Activated effector memory CD4-positive, alpha-beta T cell treated with anti-CD3 and anti-CD28 coated beads, Interleukin-2, amount 50 U/mL, for 16 hours (primary cell): ENCODE measurements at regions not wholly inside any gene's neighbourhood (a gene's known extent, or its start where the extent isn't known, plus 50 kb on each side); places are given as distances from the start of the nearest gene placed in this dataset.
"Not testable (repeated sequence)": the region's sequence is repeated elsewhere in the genome, so short reads cannot be mapped to it uniquely, and the experiment has no call there.

Source experiments
- DNase-seq: peaks from one replicate; pipeline ENCODE4 v3.0.0-alpha.2; 2020

DNA sequence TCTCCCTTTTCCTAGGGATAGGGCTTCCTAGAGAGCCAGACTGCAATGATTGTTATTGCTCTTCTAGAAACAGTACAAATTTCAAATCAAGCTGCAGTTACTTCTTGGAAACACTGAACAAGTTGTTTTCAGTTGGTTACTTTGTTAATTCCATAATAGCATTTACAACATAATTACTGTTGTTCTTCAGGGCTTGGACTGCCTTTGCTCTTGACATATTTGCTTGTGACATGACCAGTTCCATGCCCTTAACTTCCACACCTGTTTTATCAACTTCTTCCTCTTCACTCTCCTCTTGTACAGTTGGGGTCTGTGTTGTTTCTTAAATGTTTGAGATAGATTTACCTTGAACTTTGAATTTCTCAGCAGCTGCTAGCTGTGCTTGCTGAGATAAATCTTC, 104.4 kb downstream of the SEC23IP start:
- no peak for DNase-seq

DNA sequence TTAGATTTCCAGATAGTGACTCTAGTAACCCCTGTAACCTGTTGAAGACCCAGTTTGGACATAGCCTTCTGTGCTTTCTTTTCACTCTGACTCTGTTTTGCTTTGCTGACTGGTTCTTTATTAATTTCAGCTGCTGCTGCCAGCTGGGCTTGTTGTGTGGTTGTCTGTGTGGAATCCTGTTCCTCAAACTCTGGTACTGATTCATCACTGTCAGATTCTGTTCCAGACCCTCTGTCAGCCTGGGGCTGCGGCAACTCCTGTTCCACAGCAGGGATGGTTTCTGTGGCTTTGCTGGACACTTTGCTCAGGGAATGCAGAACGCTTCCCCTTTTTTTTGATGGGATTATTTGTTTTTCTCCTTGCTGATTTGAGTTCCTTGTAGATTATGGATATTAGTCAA, 104.9 kb downstream of the SEC23IP start:
- DNase-seq, result no peak

DNA sequence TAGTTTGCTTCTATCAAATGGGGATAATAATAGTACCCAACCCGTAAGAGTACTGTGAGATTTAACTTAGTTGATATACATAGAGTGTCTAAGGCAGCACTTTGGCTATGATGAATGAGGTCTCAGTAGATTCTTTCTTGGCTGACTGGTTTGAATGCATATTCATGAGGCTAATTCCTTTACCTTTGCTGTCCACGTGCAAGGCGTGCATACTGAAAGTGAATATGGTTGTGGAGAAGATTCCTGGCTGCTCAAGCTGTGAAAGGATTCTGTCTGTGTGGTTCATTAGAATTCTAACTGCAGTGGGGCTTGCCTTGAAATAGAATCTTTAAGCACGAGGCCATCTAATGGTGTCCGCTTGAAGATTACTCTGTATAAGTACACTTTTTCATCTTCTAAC, 110.3 kb downstream of the SEC23IP start:
- no peak for DNase-seq

DNA sequence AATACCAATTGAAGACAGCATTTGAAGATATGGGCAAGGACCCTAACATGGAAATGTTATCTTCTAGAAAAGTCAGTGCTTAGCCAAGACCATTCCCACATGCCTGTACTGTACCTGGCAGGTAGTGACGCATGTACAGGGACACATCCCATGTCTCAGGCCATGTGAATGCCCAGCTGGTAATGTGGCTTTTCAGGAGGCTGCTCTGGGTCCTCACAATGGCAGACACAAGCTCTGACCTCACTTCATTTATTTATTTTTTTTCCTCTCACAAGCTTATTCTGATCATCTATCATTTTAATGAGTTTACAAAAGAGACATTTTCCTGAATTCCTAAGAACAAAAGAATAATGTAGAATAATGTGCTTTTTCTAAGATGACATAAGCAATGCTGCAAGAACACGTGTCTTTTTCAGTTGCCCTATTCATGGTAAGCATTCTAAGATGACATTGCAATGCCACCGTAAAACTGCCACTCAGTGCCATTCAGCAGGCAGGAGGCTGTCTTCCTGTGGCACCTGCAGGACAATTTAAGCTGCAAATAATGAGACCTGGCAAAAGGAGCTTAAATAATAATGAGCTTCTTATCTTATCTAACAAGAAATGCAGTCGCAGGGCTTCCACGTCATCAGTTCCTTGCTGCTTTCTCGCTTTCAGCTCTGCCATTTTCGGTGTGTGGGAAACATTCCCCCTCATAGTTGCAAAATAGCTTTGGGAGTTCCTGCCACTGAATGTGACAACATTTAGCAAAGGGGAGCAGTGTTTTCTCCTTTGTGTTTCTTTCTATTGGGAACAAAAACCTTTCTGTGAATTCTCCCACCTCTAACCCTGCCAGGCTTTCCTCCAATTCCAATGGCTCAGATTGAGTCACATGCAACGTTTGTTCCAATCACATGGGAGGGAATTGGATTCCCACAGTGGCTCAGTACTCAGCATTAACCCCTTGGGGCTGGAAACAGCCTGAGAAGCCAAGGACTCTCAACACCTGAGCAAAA, 113.0 kb downstream of the SEC23IP start:
- DNase-seq, result no peak

DNA sequence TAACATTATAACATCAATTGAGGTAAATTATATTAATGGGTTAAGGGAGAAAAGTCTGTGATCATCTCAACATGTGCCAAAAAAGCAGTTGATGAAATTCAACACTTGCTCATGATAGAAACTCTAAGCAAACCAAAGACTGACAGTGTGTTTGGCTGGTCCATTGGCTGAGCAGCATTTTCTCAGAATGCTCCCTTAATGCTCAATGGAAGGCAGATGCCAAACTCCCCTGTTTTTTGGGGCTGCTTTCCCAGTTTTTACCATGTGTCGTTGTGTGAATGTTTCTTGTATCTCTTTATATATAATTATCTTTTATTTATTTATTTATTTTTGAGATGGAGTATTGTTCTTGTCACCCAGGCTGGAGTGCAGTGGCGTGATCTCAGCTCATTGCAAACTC, 114.7 kb downstream of the SEC23IP start:
- no peak for DNase-seq

DNA sequence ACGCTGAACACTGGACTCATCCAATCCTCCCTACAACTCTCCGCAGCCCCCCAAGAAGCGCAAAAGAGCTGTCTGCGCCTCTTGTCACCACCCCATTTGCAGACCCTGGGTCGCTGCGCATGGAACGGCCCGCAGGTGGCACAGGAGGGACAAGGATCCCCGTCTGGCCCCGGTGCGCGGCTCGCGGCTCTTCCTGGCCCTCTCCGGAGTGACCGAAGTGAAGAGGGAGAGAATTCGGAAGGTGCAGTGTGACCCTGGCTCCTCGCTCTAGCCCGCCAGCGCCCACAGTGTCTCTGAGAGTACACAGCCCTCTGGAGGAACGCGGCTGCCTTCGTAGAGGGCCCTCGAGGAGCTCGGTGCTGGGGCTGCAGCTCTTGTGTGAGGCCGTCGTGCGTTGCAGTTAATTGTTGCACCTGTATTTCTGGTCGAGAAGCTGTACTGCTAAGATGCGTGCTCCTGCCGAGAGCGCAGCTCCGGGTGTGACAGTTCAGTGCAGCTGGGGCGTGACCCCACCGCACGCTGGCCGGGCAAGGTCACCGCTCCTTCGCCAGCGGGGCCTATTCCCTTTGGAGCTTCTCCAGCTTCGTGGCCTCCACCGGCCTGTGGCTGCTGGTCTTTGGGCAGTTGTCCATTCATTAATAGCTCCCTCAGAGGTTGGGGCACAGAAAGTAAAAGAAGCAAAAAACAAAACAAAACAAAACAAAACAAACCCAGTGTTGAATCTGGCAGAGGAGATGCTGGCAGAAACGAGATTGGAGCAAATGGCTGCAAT, 119.0 kb downstream of the SEC23IP start:
- DNase-seq, result no peak

DNA sequence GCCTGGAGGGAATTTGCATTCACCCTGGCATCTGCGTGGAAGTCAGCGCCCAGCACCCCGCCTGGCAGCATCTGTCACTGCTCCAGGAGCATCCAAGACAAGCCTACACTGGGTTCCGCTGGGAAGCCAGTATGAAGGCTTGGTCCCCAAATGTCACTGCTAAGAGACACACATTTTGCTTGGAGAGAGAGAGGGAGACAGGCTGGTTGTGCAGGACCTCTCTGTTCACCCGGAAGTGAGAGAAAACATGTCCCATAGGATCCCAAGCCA, 119.5 kb downstream of the SEC23IP start:
- DNase-seq, result no peak

DNA sequence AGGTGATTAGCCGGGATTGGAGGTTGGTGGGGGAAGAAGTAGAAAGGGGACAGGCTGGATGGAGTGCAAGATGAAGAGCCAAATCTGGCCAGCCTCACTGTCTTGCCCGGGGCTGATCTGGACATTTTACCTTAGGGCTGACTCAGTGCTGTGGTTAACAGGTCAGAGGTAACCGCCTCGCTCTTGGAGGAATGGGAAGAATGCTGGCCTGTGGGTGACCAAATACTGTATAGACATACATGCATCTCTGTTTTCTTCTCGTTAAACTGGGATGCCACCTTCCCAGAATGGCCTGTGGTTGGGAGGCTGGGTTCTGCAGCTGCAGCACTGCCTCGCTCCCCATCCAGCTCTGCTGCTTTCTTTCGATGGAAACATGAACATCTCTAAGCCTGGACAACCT, 120.0 kb downstream of the SEC23IP start:
- no peak for DNase-seq

DNA sequence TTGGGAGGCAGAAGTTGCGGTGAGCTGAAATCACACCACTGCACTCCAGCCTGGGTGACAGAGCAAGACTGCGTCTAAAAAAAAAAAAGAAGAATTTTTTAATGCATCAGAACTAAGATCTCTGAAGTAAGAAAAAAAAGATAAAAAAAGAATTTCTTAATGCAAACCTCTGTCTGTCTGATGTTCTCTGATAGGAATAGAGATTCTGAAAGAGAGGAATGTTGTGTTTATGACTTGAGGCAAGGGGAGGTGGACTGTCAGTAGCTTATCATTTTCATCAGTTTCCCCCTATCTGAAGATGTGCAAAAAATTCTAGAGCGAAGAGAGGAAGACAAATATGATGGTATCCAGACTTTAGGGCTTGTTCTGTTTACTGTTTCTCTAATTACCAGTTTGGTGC, 121.5 kb downstream of the SEC23IP start:
- no peak for DNase-seq

DNA sequence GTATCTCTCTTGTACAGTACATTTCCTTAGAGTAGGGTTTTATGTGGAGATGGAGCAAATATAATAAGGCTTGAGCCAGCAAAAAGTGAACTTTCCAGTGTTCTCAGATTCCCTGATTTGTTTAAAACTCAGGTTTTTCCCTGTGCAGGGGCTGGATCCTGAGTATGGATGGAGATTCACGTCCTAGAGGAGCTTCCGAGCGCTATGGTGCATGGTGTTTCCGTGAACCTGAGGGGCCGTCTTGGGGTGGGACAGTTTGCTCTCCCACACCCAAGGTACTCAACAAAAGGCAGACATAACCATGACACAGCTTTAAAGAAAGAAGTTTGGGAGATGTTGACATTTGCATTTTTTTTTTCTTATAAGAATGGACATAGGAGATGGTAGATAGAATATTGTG, 122.5 kb downstream of the SEC23IP start:
- DNase-seq, result no peak

DNA sequence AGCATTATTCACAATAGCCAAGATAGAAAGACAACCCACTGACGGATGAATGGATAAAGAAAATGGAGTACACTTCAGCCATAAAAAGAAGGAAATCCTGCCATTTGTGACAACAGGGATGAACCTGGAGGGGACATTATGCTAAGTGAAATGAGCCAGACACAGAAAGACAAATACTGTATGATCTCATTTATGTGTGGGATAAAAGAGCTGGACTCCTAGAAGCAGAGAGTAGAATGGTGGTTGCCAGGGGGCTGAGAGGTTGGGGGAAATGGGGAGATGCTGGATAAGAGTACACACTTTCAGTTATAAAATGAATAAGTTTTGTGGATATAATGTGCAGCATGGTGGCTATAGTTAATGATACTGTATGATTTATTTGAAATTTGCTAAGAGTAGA, 124.4 kb downstream of the SEC23IP start:
- DNase-seq, result no peak

DNA sequence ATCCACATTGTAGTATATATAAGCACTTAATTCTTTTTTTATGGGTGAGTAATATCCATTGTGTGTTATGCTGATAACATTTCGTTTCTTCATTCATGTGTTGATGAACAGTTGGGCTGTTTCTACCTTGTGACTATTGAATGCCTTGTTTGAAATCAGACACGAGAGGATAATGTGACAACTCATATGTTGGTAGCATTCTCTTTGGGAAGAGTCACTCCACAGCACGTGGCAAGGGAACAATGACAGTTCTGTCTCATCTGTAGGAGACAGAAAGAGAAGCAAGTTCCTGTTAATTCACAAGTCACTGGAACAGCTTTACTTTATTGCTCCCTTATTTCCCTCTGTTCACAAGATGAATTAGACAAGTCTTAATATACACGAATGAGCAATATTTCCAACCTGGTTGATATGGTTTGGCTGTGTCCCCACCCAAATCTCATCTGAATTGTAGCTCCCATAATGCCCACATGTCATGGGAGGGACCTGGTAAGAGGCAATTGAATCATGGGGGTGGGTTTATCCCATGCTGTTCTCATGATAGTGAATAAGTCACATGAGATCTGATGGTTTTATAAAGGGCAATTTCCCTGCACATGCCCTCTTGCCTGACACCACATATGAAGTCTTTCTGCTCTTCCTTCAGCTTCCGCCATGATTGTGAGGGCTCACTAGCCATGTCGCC, 125.3 kb downstream of the SEC23IP start:
- no peak for DNase-seq

DNA sequence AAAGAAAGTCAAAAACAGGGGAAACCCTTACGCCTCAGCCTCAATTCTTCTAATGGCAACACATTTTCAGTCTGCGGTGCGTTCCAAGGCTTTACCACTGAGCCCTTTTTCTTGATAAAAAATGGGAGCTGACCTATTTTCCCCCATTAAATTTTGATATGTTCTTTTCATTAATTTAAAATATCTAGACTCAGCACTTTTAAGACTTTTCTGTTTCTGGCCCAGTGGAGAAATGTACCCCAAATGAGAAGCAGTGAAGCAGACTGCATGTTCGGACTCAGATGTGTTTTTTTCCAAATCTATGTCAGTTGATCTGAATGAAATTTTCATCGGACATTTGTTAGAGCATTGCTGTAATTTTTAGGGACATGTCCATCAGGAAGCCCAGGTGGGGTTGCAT, 126.2 kb downstream of the SEC23IP start:
- no peak for DNase-seq

DNA sequence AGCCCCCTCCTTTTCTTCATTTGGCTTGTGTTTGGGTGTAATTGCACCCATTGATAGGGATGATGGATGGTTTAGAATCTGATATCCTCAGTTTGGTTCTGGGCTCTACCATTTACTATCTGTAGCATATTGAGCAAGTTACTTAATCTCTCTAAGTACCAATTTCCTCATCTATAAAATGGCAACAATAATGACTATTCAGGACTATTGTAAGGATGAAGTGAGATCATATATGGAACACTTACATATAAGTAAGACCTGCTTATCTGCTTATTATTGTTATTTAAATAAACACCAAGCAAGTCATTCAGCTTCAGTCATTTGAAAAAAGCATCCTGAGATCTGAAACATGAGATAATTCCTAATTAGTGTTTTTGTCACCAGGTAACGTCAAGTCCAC, 127.0 kb downstream of the SEC23IP start:
- no peak for DNase-seq

DNA sequence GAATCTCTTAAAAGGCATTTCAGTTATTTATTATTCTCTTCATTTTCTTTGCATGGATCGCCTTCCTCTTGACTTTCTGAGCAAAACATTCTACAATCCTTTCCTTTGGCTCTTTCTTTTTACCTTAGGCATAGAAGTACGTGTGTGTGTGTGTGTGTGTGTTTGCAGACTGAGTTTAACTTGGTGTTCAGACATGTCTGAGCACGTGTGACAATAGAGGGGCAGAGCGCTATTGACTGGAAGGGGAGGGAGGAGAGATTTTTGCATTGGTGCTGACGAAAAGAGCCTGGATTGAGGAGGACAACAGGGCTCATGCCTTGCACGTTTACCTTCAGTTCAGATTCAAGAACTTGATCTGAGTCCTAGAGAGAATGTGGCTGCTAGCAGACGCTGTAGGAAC, 129.8 kb downstream of the SEC23IP start:
- DNase-seq, result no peak

DNA sequence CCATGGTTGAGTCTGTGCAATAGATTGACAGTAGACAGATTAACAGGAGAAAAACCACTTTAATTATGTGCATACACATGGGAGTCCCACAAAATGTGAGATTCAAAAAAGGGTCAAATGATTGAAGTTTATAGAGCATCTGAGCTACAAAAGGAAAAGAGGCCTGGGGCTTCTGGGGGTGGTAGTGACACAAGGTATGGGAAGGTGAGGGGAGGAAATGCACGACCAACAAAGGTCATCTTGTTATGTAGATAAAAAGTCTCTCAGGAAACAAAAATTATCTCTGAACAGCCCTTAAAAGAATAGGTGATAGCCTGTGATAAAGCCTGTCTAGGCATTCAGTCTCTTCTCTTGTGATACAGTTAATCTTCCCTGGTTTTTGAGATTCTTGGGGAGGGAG, 141.7 kb downstream of the SEC23IP start:
- DNase-seq, result no peak

DNA sequence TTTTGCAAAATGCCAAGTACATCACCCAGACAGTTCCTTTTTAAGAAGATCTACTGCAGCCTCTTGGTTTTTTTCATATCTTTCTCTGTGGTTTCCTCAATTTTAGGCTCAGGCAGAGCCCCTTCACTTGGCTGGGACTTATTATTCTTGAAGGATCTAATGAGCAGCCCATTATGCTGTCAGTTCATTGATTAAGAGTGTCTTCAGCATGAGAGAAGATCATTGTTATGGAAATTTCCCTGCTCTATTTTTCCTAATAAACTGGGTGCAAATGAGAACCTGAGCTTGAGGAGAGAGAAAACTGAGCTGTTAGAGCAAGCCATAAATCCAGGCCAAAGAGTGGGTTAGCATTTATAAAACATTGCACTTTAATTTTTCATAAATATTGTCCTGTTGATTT, 146.5 kb downstream of the SEC23IP start:
- DNase-seq, result no peak

DNA sequence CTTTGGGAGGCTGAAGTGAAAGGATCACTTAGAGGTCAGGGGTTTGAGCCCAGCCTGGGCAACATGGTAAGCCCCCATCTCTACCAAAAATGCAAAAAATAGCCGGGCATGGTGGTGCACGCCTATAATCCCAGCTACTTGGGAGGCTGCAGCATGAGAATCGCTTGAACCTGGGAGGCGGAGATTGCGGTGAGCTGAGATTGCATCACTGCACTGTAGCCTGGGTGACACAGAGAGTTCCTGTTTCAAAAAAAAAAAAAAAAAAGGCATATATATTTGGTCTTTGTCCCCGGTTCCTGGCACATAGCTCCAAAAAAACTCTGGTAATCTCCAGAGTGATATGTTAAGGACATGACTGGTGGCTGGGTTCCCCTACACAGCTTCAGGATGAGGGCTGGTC, 147.3 kb downstream of the SEC23IP start:
- DNase-seq, result no peak

DNA sequence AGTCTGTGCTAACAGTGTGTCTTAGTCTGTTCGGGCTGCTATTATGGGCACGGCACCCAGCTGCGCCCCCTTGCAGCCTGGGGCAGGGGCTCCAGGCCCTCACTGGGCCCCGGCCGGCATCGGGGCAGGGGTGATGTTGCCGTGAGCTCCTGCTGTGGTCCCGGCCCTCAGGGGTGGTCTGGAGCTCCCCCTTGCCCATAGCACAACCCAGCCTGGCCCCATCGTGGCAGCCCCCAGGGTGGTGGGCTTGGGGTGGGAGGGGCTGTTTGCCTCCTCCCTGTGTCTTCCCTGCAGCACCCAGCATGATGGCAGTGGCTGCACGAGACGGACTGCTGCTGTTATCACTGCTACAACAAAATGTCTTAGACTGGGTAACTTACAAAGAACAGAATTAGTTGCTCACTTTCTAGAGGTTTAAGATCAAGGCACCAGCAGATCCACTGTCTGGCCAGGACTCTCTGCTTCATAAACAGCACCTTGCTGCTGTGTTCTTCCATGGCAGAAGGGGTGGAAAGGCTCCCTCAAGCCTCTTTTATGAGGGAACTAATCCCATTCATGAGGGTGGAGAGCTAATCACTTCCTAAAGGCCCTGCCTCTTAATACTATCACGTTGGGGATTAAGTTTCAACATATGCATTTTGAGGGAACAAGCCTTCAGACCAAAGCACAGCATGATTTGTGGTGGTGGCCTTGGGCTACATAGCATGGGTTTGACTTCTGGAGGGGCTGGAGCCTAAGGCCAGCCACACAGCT, 149.5 kb downstream of the SEC23IP start:
- DNase-seq, result no peak

DNA sequence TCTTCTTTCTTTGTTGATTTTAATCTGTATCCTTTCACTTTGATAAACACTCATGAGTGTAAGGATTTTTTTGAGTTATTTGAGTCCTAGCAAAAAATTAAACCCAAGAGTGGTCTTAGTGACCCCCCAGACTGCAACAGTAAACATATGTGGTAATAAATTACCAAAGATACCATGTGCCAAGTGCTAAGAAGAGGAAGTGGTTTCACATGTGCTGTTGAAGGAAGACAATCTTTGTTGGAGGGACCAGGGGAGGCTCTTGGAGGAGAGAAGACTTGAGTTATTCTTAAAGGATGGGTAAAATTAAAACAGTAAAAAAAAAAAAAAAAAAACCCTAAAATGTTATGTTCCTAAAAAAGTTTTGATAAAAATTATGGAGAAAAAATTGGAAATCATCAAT, 150.2 kb downstream of the SEC23IP start:
- no peak for DNase-seq

DNA sequence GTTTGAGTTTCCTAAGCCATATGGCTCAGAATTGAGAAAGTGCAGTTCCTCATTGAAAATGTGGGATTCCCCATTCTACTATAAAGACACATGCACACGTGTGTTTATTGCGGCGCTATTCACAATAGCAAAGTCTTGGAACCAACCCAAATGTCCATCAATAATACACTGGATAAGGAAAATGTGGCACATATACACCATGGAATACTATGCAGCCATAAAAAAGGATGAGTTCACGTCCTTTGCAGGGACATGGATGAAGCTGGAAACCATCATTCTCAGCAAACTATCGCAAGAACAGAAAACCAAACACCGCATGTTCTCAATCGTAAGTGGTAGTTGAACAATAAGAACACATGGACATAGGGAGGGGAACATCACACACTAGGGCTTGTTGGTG, 154.8 kb downstream of the SEC23IP start:
- not testable (repeated sequence) for DNase-seq

DNA sequence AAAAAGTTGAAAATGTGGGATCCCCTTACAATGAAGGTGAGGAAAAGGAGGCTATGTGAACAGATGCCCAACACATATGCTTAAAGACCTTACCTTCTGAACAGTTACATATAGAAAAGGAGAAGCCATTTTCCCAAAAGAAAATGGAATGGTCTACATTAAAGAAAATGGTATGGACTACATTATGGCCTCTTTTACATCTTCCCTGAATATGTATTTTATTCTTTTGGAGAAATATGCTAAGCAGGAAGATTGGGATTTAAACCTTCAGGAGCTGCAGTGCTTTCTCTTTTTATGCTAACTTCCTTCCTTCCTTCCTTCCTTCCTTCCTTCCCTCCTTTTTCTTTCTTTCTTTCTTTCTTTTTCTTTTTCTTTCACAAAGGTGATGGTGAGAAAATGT, 155.4 kb downstream of the SEC23IP start:
- no peak for DNase-seq

DNA sequence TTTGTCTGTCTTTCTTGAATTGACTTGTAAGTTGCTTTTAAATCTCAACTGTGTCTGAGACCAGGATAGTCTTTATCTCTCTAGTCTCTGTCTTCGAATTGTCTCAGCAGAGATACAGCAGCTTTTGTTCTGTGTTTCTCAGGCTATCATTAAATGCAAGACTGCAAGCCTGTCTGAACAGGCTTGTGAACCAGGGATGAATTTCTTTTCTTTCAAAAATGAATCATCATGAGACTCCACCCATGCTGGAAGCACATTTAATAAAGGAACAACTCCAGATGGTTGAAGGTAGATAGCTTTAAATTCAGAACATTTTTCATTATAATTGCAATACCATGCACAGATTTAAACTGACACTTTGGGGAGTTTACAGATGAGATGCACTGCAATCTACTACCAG, 155.9 kb downstream of the SEC23IP start:
- DNase-seq, result no peak
